Left renal pelvis (tissue), 4 donors: ENCODE measurements at regions not wholly inside any gene's neighbourhood (a gene's known extent, or its start where the extent isn't known, plus 50 kb on each side); places are given as distances from the start of the nearest gene placed in this dataset.

ENCODE experiments used
- DNase-seq, 4 donors: peaks; one replicate each; pipeline ENCODE4 v3.0.0-alpha.2; 2013; ENCODE audit warnings: low read depth in 4 of 4, low spot score in 3 of 4

GRCh38 chr1:50358962-50359361 is 64.3 kb downstream of the DMRTA2 start:
- no peak for DNase-seq

- DNase-seq: no peak
Measured at GRCh38 chr1:50357186-50357585, 66.1 kb downstream of the DMRTA2 start.

GRCh38 chr1:50354813-50355212 is 68.4 kb downstream of the DMRTA2 start:
- DNase-seq: no peak

- DNase-seq: no peak
Measured at GRCh38 chr1:50352428-50352827, 70.8 kb downstream of the DMRTA2 start.

- DNase-seq: no peak
Measured at GRCh38 chr1:50350868-50351267, 72.4 kb downstream of the DMRTA2 start.

GRCh38 chr1:50350421-50350820 is 72.8 kb downstream of the DMRTA2 start:
- DNase-seq: no peak

- DNase-seq: no peak
Measured at GRCh38 chr1:50349242-50349565, 74.0 kb downstream of the DMRTA2 start.

- peak in 2 of 4 donors; percentile 52 to 60 for DNase-seq
Measured at GRCh38 chr1:50348449-50349241, 74.6 kb downstream of the DMRTA2 start.

GRCh38 chr1:50347933-50348332 is 75.3 kb downstream of the DMRTA2 start:
- DNase-seq: no peak

- no peak for DNase-seq
Measured at GRCh38 chr1:50346621-50347020, 76.6 kb downstream of the DMRTA2 start.

- DNase-seq: no peak
Measured at GRCh38 chr1:50343323-50343722, 79.9 kb downstream of the DMRTA2 start.

GRCh38 chr1:50342525-50342924 is 80.7 kb downstream of the DMRTA2 start:
- no peak for DNase-seq

- no peak for DNase-seq
Measured at GRCh38 chr1:50335036-50335435, 88.2 kb downstream of the DMRTA2 start.

GRCh38 chr1:50333595-50333974 is 89.7 kb downstream of the DMRTA2 start:
- DNase-seq: no peak

GRCh38 chr1:50332941-50333594 is 90.2 kb downstream of the DMRTA2 start:
- peak in 3 of 4 donors; percentile 31 to 44 (median 40) for DNase-seq

- DNase-seq: no peak
Measured at GRCh38 chr1:50329332-50329932, 93.8 kb downstream of the DMRTA2 start.

GRCh38 chr1:50328552-50328951 is 94.7 kb downstream of the DMRTA2 start:
- DNase-seq: no peak

- DNase-seq: no peak
Measured at GRCh38 chr1:50326026-50326425, 97.2 kb downstream of the DMRTA2 start.

- DNase-seq: no peak
Measured at GRCh38 chr1:50322579-50322978, 100.7 kb downstream of the DMRTA2 start.

- DNase-seq: no peak
Measured at GRCh38 chr1:50318428-50318827, 104.8 kb downstream of the DMRTA2 start.

GRCh38 chr1:50308878-50309277 is 114.4 kb downstream of the DMRTA2 start:
- peak; percentile 58 to 78 (median 68) for DNase-seq

- no peak for DNase-seq
Measured at GRCh38 chr1:50305808-50306207, 117.4 kb downstream of the DMRTA2 start.
